ENCODE measurements at regions not wholly inside any gene's neighbourhood (a gene's known extent, or its start where the extent isn't known, plus 50 kb on each side); places are given as distances from the start of the nearest gene placed in this dataset.

GRCh38 chr11:112354364-112354763, 93.7 kb upstream of the PLET1 start:
- Histone ChIP-seq H3K4me3 (no peak overlapping the region), H3K36me3 (no peaks in the 10 kb centered on the region), H3K4me1 (peaks cover 0 to 6% (median 4%) of the 10 kb centered on the region in 3 donors), H3K27ac (no peak overlapping the region), H3K27me3 (no peaks in the 10 kb centered on the region), H3K9me3 (no peaks in the 10 kb centered on the region)
- WGBS, 2 donors = 94 to 95% methylated on average over 3 of the region's 3 CpGs
- no peak for TF ChIP-seq POLR2A (IDR thresholded peaks at IDR 0.05)
- TF ChIP-seq, protein P1, sequence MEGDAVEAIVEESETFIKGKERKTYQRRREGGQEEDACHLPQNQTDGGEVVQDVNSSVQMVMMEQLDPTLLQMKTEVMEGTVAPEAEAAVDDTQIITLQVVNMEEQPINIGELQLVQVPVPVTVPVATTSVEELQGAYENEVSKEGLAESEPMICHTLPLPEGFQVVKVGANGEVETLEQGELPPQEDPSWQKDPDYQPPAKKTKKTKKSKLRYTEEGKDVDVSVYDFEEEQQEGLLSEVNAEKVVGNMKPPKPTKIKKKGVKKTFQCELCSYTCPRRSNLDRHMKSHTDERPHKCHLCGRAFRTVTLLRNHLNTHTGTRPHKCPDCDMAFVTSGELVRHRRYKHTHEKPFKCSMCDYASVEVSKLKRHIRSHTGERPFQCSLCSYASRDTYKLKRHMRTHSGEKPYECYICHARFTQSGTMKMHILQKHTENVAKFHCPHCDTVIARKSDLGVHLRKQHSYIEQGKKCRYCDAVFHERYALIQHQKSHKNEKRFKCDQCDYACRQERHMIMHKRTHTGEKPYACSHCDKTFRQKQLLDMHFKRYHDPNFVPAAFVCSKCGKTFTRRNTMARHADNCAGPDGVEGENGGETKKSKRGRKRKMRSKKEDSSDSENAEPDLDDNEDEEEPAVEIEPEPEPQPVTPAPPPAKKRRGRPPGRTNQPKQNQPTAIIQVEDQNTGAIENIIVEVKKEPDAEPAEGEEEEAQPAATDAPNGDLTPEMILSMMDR (IDR thresholded peaks at IDR 0.05) = no peak
- intact Hi-C loops (cut with DNase I) = no loop called here
- DNase-seq = no peak

DNA sequence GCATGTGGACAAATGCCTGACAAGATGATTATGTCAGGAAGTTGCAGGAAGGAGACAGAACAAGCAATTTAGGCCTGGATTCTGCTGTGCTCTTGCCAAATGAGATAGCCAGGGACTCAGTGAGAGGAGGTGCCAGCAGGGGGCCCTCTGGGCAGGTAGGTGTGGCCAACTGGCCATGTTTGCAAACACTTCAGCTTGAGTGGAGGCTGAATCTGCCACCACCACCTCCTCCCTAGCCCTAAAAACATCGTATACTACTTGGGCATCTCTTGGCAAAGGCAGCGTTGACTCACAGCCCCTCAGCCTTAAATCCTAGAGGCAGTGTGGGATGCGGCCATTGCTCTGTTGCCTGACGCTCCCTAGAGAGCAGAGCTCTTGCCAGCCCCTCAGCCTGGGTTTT, 95.1 kb upstream of the PLET1 start:
- no peak for DNase-seq
- WGBS, 2 donors = 60 to 62% methylated on average over 4 of the region's 4 CpGs
- Histone ChIP-seq H3K36me3 (no peaks in the 10 kb centered on the region), H3K27ac (no peak overlapping the region), H3K4me1 (peaks cover 0 to 6% (median 4%) of the 10 kb centered on the region in 3 donors), H3K4me3 (no peak overlapping the region), H3K27me3 (no peaks in the 10 kb centered on the region), H3K9me3 (no peaks in the 10 kb centered on the region)
- intact Hi-C loops (cut with DNase I) = no loop called here
- TF ChIP-seq, protein P1 (IDR thresholded peaks at IDR 0.05) = peak in 1 of 6 experiments; percentile 46
- no peak for TF ChIP-seq POLR2A (IDR thresholded peaks at IDR 0.05)

DNA sequence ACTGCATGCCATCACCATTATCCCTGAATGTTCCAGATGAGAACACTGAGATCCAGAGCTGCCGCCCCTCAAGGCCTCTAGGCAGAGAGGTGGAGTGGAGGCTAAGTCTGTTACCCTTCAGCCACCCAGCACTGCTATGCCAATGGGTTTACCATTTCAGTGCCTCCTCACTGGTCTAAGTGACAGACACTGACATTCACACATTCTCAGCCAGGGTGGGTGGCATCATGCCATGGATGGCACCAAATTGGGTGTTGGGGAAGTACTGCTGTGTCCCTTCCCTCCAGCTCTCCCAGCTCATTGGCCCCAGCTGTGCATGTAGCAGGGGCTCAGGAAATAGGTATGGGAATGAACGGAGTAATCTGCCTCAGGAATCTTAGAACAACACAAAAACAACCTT, 96.8 kb upstream of the PLET1 start:
- no peak overlapping the region for H3K27ac ChIP-seq
- no peaks in the 10 kb centered on the region for H3K9me3 ChIP-seq
- H3K4me3 ChIP-seq = no peak overlapping the region
- 68 to 89% methylated on average over 1 to 2 of the region's 2 CpGs for WGBS, 2 donors
- H3K4me1 ChIP-seq = peaks cover 0 to 6% (median 4%) of the 10 kb centered on the region in 3 donors
- intact Hi-C loops (cut with DNase I) = no loop called here
- no peaks in the 10 kb centered on the region for H3K36me3 ChIP-seq
- no peaks in the 10 kb centered on the region for H3K27me3 ChIP-seq
- TF ChIP-seq POLR2A (IDR thresholded peaks at IDR 0.05) = no peak
- TF ChIP-seq, protein P1 (IDR thresholded peaks at IDR 0.05) = no peak
- DNase-seq = no peak

GRCh38 chr11:112361396-112361795, 100.7 kb upstream of the PLET1 start:
- no peak for DNase-seq

GRCh38 chr11:112363527-112363926, 102.9 kb upstream of the PLET1 start:
- no peaks in the 10 kb centered on the region for H3K36me3 ChIP-seq
- TF ChIP-seq, protein P1 (IDR thresholded peaks at IDR 0.05) = no peak
- TF ChIP-seq POLR2A (IDR thresholded peaks at IDR 0.05) = no peak

More at GRCh38 chr11:112361396-112361795, 100.7 kb upstream of the PLET1 start:
- Histone ChIP-seq H3K9me3 (no peaks in the 10 kb centered on the region), H3K4me3 (no peak overlapping the region), H3K4me1 (no peaks in the 10 kb centered on the region), H3K27me3 (no peaks in the 10 kb centered on the region), H3K36me3 (no peaks in the 10 kb centered on the region), H3K27ac (no peak overlapping the region)
- WGBS, 2 donors = 76 to 98% methylated on average over 3 of the region's 3 CpGs
- TF ChIP-seq POLR2A (IDR thresholded peaks at IDR 0.05) = no peak
- TF ChIP-seq, protein P1 (IDR thresholded peaks at IDR 0.05) = no peak
- intact Hi-C loops (cut with DNase I) = no loop called here

More at GRCh38 chr11:112363527-112363926, 102.9 kb upstream of the PLET1 start:
- Histone ChIP-seq H3K4me3 (no peak overlapping the region), H3K9me3 (no peaks in the 10 kb centered on the region), H3K4me1 (no peaks in the 10 kb centered on the region), H3K27ac (peak overlapping the region in 2 of 4 donors; percentile 74 to 80), H3K27me3 (no peaks in the 10 kb centered on the region)
- intact Hi-C loops (cut with DNase I) = no loop called here
- DNase-seq = no peak
- WGBS, 2 donors = 83 to 86% methylated on average over 2 of the region's 2 CpGs
